ENCODE measurements at regions not wholly inside any gene's neighbourhood (a gene's known extent, or its start where the extent isn't known, plus 50 kb on each side); places are given as distances from the start of the nearest gene placed in this dataset.
"Not testable (repeated sequence)": the region's sequence is repeated elsewhere in the genome, so short reads cannot be mapped to it uniquely, and the experiment has no call there.

GRCh38 chr1:4173731-4174130, 273.7 kb upstream of the C1orf174 start:
- ATAC-seq (no peak), DNase-seq (no peak)

DNA sequence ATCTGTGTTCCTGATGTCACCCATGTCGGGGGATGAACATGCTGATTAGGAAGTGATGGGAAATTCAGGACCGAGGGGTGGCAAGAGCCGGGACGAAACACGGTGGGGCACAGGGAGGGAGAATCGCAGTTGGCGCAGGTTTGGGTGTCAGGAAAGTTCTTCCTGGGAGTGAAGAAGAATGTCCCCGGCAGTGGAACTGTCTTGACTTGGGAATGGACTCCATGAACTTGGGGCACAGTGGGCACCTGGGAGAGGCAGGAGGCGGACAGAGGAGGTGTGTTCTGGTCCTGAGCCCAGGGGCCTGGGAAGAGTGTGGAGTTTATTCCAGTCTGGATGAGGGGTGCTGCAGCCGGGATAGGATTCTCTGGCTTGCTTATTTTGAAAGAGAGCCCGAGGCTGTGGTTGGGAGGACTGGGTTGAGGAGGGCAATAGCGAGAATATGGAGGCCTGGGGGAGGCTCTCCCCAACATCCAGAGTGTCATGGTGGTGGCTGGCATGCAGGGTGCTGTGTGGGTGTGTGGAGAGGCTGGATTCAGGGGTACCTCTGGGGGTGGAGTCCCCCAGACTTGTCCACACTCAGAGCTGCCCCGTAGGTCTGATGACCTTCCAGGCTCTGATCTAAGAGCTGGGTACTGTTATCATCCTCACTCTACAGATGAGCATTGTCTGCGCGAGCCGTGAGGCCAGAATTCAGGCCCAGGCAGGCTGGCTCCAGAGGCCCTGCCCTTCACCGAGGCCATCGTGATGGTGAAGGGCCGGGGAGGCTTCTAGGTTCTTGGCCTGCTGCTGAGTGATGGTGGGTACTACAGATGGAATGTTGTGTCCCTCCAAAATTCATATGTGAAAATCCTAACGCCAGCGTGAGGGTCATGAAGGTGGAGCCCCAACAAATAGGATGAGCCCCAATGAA, 274.5 kb upstream of the C1orf174 start:
- no peak for DNase-seq
- no peak for ATAC-seq

GRCh38 chr1:4175566-4176405, 275.7 kb upstream of the C1orf174 start:
- DNase-seq (no peak), ATAC-seq (no peak)

DNA sequence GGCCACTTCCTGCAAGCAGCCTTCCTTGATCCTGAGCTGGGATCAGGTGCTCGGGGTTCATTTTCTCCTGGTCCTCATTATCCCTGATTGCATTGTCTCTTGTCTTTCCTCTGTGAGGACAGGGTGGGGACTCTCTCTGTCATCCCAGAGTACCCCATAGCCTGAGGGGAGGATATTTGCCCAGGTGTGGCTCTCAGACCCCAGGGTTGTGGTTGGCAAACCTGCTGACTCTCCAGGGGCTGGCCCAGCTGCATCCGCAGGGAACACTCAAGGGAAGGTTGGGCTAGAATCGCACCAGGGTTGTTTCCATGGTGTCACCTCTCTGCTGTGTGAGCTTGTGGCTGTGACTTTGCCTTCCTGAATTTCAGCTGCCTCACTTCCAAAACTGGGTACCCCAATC, 276.8 kb upstream of the C1orf174 start:
- no peak for ATAC-seq
- no peak for DNase-seq

- DNase-seq = no peak
- ATAC-seq = no peak
Measured at GRCh38 chr1:4177425-4178150, 277.5 kb upstream of the C1orf174 start.

DNA sequence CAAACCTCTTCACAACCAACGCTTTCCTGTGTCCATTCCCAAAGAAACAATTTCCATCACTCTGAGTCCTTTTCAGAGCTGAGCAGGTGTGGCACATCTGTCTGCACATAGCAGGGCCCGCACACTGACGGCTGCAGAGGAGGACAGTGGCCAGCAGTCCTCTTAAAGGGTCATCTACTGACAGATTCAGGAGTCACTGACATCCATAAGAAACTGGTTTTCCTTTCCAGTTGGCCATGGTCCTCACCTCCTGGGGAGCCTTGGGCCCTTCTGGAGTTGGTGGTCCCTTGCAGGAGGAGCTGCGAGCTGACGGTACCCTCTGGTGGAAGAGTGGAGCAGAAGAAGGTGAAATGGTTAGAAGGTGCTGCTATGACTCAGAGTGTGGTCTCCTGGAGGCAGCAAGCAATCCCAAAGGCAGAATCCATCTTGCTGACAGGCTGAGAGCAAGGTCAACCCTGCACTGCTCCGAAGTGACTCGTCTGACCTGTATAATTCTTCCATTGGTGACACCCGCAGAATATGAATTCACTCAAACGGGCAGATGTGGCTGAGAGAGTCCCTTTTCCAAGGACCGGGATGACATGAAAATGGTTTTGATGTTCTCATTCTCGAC, 278.5 kb upstream of the C1orf174 start:
- no peak for ATAC-seq
- DNase-seq = no peak

GRCh38 chr1:4179914-4180735, 280.1 kb upstream of the C1orf174 start:
- ATAC-seq = no peak
- DNase-seq = no peak

DNA sequence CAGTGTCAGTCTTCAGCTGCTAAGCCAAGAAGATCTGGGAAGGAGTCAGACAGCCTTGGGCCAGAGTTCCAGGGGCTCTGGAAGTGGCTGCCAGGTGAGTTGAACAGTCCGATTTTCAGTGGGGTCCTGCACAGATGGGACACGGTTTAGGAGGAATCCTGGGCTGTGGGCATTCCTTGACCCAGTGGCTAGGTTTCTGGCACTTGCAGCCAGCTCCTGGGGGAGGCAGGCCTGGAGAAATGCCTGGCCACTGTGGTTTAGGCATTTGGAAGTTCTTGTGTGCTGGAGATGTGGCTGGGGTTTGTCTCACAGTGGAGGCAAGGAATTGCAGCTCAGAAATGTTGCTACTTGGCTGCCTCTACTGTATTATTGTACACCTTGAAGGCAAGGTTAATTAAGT, 286.4 kb upstream of the C1orf174 start:
- not testable (repeated sequence) for ATAC-seq, DNase-seq

GRCh38 chr1:4203501-4203900, 303.4 kb upstream of the C1orf174 start:
- ATAC-seq = no peak

GRCh38 chr1:4207183-4207582, 307.1 kb upstream of the C1orf174 start:
- DNase-seq = no peak
- ATAC-seq = no peak

More at GRCh38 chr1:4203501-4203900, 303.4 kb upstream of the C1orf174 start:
- DNase-seq = no peak

GRCh38 chr1:4207842-4208692, 308.0 kb upstream of the C1orf174 start:
- DNase-seq (no peak), ATAC-seq (no peak)

- ATAC-seq (no peak), DNase-seq (no peak)
Measured at GRCh38 chr1:4210043-4210442, 310.0 kb upstream of the C1orf174 start.

GRCh38 chr1:4212796-4213195, 312.7 kb upstream of the C1orf174 start:
- no peak for ATAC-seq

DNA sequence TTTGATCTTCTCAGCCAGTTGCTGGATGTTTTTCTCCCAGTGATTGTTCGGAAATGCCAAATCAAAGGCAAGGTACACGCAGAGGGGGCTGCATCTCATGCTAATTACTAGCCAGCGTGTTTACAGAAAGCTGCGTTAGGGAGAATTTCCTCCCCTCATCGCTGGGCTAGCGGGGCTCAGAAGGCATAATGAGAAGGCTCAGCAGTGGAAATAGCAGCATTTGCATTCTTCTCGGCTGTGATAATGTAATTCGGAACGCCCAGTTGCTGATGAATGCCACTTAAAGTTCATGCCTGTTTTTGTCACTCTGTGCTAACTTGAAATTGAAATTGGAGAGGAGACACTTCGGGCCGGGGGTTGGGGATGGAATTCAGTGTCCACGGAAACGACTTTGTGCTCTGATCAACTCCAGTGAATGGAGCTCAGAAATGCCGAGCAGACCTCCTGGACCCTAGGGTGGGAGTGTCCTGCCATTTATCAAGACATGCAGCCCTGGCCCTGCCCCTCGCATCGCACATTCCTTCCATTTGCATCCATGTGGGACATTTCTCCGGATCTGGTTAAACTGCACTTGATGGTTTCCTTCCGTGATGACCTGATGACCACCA, 313.4 kb upstream of the C1orf174 start:
- no peak for ATAC-seq

More at GRCh38 chr1:4212796-4213195, 312.7 kb upstream of the C1orf174 start:
- DNase-seq = no peak

GRCh38 chr1:4214826-4215225, 314.8 kb upstream of the C1orf174 start:
- ATAC-seq (no peak), DNase-seq (no peak)

More for the DNA sequence above, 313.4 kb upstream of the C1orf174 start:
- DNase-seq = no peak

DNA sequence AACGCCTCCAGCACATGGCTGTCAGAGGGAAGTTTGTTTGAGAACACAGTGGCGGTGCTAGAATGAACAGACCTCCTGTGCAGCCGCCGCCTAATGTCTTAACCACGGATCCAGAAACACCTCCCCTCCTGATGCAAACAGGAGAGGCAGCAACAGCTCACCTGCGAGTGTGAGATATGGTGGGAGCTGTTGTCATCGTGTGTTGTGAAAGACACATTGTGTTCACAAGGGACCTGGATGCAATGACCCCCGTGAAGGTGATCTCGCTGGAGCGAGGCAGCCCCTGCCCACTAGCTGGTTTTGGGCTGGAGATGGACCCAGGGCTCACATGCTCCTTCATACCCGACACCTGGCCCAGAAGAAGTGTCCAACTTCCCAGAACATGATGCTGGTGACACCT, 315.3 kb upstream of the C1orf174 start:
- DNase-seq = no peak
- ATAC-seq = no peak

DNA sequence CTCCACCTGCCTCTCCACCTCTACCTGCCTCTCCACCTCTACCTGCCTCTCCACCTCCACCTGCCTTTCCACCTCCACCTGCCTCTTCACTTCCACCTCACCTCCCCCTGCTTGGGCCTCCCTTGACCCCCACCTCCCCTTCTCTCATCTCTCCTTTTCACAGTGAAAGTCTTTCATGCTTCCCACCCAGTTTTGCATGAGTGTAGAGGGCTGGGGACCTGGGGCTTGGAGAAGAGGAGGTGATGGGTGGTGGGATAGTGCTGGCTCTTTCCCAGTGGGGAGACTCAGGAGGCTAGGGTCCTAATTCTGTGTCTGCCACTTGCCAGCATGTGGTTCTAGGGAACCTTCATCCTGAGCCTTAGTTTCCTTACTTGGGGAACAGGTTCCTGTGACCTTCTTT, 316.2 kb upstream of the C1orf174 start:
- ATAC-seq (no peak), DNase-seq (no peak)

DNA sequence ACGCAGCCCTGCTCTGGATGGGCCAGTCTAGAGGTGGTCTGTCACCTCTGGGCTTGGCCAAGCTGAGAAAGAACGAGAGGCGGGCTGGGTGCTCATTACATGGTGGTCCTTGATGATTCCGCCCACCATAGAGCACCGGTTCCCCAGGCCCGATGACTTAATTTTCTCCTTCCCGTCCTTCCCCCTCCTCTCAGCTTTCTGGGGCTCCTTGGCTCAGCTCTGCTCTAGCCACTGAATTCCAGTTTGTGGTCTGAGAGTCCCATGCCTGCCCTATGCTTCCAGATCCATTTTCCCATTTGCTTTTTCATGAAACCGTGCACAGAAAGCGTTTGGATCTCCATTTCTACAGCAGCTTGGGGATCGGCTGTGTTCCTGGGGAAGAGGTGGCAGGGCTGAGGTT, 318.5 kb upstream of the C1orf174 start:
- DNase-seq (no peak), ATAC-seq (no peak)

DNA sequence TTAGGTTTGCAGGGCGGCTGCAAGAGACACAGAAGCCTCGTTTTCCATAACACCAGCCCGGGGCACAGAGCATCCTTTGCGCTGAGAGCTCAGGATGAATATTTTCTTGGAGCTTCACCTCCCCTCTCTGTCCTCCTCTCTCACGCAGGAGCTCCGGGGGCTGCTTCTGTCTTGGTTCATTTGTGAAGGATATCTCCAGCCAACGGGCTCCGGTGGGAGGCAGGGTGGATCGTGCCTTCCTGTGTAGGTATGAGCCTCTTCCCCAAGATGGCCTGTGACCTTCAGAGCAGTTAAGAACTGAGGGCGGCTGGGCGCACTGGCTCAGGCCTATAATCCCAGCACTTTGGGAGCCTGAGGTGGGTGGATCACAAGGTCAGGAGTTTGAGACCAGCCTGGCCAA, 319.0 kb upstream of the C1orf174 start:
- ATAC-seq = no peak
- DNase-seq = no peak

DNA sequence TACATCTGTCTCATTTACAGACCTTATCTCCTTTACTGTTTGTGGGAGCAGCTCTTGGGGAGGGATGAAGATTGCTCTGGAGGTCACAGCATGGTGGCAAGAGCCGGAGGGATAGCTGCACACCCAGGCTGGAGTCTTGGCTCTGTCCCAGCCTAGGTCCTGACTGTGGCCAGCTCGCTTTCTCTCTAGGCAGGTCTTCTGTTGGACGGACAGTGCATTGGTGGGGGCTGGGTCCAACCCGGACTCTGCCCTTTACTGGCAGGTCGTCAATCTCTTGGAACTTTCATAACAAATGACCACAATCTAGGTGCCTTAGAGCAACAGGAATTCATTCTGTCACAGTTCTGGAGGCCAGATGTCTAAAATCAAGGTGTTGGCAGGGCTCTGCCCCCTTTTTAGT, 319.8 kb upstream of the C1orf174 start:
- no peak for DNase-seq
- ATAC-seq = no peak

Measured in stimulated activated naive CD8-positive, alpha-beta T cell treated with anti-CD3 and anti-CD28 coated beads, Interleukin-15, Interleukin-2, amounts not matched to agents 100 U/mL and 50 U/mL, for 24 hours (primary cell).